Activated CD4-positive, alpha-beta memory T cell treated with anti-CD3 and anti-CD28 coated beads for 36 hours (primary cell): ENCODE measurements at regions not wholly inside any gene's neighbourhood (a gene's known extent, or its start where the extent isn't known, plus 50 kb on each side); places are given as distances from the start of the nearest gene placed in this dataset.

Experiments
- CTCF ChIA-PET: fragments of 350-600 bp; sonication (Branson Sonifier 250); formaldehyde crosslinking; loops from one replicate; lab custom pipeline; 2021; ENCODE audit warnings: antibody characterized with exemption, inconsistent platforms; lab: Charles Lee
- POLR2A ChIA-PET: fragments of 350-600 bp; sonication (Branson Sonifier 250); formaldehyde crosslinking; loops from one replicate; lab custom pipeline; 2021; ENCODE audit warnings: antibody characterized with exemption; lab: Charles Lee
- DNase-seq: peaks from one replicate; pipeline ENCODE4 v3.0.0-alpha.2; 2020
- H3K27ac Mint-ChIP-seq: one replicate; pipeline ENCODE4 v1.8.0; 2021; ENCODE audit warnings: mixed read lengths
- H3K27me3 Mint-ChIP-seq: one replicate; pipeline ENCODE4 v1.8.0; 2021; ENCODE audit warnings: mixed read lengths
- H3K36me3 Mint-ChIP-seq: one replicate; pipeline ENCODE4 v1.8.0; 2021; ENCODE audit warnings: mixed read lengths
- H3K4me1 Mint-ChIP-seq: one replicate; pipeline ENCODE4 v1.8.0; 2021; ENCODE audit warnings: low read depth, mixed read lengths
- H3K4me3 Mint-ChIP-seq: one replicate; pipeline ENCODE4 v1.8.0; 2021; ENCODE audit warnings: mild to moderate bottlenecking, mixed read lengths
- H3K9me3 Mint-ChIP-seq: one replicate; pipeline ENCODE4 v1.8.0; 2021; ENCODE audit warnings: mixed read lengths
- intact Hi-C: fragments of 100-400 bp; cut with micrococcal nuclease; formaldehyde crosslinking; loops from one replicate; pipeline ENCODE4 v1.15.1; 2023

DNA sequence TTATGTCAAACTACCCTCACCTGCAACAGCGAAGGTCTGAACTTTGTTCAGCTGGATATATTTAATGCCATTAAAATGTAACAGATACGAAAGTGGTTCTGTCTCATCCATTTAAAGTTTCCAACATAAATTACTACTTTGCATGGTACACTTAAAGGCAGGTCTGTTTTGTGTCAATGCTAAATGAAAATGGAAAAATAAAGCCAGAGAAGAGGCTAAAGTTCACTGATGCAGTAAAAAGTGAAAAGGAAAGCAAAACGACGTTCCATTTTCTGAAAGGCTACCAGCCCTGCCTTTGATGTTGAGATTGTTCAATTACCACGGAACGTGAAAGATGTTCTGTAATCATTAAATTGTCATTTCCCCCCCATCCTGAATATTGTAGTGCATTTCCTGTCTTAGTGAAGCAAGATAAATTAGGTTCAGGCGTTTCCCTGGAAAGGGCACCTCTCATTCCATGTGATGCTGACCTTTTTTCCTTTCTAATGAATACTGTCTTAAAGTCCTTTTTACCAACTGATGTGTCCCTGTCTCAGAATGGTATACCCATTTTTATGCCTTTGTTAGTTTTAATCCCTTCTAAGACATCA is 334.7 kb upstream of the JAG1 start:
- ChIA-PET CTCF (no interaction called here), POLR2A (no interaction called here)
- no peak for DNase-seq
- no peaks in the 10 kb centered on the region for H3K4me1 Mint-ChIP-seq
- intact Hi-C loops, result no loop called here
- no peak overlapping the region for H3K27ac Mint-ChIP-seq
- H3K36me3 Mint-ChIP-seq, result no peaks in the 10 kb centered on the region
- H3K4me3 Mint-ChIP-seq, result no peak overlapping the region
- no peaks in the 10 kb centered on the region for H3K27me3 Mint-ChIP-seq
- H3K9me3 Mint-ChIP-seq, result no peaks in the 10 kb centered on the region

DNA sequence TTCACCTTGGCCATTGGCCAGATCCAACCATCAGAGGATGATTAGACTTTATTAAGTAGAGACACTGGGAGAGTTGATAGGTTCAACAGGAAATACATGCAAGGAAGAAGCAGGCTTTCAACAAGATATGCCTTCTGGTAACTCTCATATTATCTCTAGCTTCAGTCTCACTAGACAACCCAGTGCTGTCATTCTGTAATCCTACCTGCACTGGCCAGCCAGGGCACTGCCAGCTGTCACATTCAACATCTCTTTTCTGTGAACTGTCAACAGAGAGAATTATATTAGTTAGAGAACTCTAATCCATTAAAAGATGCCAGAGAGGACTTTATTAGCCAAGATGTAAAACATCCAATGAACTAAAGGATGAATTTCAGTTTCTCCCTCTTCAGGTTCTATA is 337.9 kb upstream of the JAG1 start:
- intact Hi-C loops, result no loop called here
- H3K36me3 Mint-ChIP-seq, result no peaks in the 10 kb centered on the region
- ChIA-PET CTCF (no interaction called here), POLR2A (no interaction called here)
- no peak overlapping the region for H3K4me3 Mint-ChIP-seq
- no peaks in the 10 kb centered on the region for H3K27me3 Mint-ChIP-seq
- H3K4me1 Mint-ChIP-seq, result no peaks in the 10 kb centered on the region
- no peak overlapping the region for H3K27ac Mint-ChIP-seq
- H3K9me3 Mint-ChIP-seq, result no peaks in the 10 kb centered on the region
- DNase-seq, result no peak

DNA sequence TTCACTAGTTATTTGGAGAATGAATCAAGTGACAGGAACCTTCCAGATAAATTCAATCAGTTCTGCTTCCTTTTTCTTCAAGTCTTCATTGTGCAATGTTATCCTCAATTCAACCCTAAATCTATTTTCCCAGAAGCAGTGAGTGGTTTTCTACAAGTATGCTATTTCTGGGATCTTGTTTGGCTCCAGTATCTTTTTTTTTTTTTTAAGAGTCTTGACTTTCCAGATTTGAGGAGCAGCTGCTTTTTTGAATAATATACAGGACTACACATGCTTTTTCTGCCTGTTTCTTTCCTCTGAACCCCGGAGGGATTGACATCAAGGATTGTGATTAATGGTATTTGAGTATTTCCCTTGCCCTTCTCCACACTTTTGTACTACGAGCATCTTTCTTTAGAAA is 339.2 kb upstream of the JAG1 start:
- POLR2A ChIA-PET, result no interaction called here
- DNase-seq, result no peak
- Mint-ChIP-seq H3K4me1 (no peaks in the 10 kb centered on the region), H3K36me3 (no peaks in the 10 kb centered on the region), H3K27ac (no peak overlapping the region), H3K4me3 (no peak overlapping the region), H3K9me3 (no peaks in the 10 kb centered on the region), H3K27me3 (no peaks in the 10 kb centered on the region)
- intact Hi-C loops, result no loop called here
- CTCF ChIA-PET, result no interaction called here

DNA sequence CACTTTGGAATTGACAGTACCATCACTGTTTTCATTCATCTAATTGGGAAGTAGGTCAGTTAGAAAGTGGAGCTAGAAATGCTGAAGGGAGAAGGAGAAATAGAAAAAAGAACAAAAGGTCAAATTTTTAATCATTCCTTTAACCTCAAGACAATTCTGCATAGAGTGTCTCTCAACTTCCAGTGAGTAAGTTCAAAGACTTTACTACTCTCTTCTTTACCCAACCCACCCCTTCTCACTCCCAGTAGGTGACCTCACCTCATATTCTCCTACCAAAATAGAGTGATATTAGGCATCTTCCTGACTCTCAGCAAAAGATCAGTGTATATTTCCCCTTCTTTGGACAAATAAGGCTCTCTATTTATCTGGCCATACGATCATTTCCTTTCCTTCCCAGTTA is 340.0 kb upstream of the JAG1 start:
- ChIA-PET POLR2A (no interaction called here), CTCF (no interaction called here)

DNA sequence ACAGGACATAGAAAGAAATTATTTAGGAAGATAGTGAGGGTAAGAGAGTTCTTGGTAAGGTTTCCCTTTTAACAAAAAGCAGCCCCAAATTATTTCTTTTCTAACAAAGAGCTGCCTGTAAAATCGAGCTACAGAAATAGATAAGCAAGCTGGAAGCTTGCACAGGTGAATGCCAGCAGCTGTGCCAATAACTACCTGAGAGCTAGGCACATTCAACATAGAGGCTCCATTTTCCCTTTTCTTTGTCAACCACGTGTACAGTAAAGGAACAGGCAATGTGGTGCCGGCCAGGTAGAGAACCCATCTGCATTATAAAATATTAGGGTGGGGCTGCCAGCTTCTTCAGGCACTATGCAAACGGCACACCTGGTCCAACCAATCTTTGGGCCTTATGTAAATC is 341.6 kb upstream of the JAG1 start:
- CTCF ChIA-PET, result no interaction called here
- POLR2A ChIA-PET, result no interaction called here
- Mint-ChIP-seq H3K36me3 (no peaks in the 10 kb centered on the region), H3K27ac (no peak overlapping the region), H3K4me1 (no peaks in the 10 kb centered on the region), H3K9me3 (no peaks in the 10 kb centered on the region), H3K27me3 (no peaks in the 10 kb centered on the region), H3K4me3 (no peak overlapping the region)
- intact Hi-C loops, result no loop called here
- no peak for DNase-seq

More for the DNA sequence above, 340.0 kb upstream of the JAG1 start:
- no peak overlapping the region for H3K4me3 Mint-ChIP-seq
- intact Hi-C loops, result no loop called here
- no peaks in the 10 kb centered on the region for H3K4me1 Mint-ChIP-seq
- H3K27ac Mint-ChIP-seq, result no peak overlapping the region
- no peak for DNase-seq
- H3K36me3 Mint-ChIP-seq, result no peaks in the 10 kb centered on the region
- no peaks in the 10 kb centered on the region for H3K27me3 Mint-ChIP-seq
- no peaks in the 10 kb centered on the region for H3K9me3 Mint-ChIP-seq

DNA sequence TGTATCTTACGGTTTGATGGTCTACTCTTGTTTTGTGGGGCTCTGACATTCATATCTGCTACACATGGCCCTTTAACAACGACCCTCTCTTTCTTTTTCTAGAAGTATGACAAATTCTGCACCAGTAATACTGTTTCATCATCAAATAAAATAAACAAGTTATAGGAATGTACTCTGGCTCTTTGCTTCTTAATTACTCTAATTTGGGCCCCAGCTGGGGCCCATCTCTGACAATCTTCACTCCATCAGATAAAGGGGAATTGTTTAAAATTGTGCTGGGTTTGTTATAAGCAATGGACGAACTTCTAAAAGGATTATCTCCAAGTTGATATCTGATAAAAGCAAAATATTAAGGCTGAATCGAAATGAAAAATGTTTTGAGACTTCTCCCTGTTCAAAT is 343.6 kb upstream of the JAG1 start:
- no peaks in the 10 kb centered on the region for H3K9me3 Mint-ChIP-seq
- no peaks in the 10 kb centered on the region for H3K27me3 Mint-ChIP-seq
- no peak overlapping the region for H3K4me3 Mint-ChIP-seq
- H3K4me1 Mint-ChIP-seq, result no peaks in the 10 kb centered on the region
- H3K27ac Mint-ChIP-seq, result no peak overlapping the region
- ChIA-PET POLR2A (no interaction called here), CTCF (no interaction called here)
- no peak for DNase-seq
- intact Hi-C loops, result no loop called here
- H3K36me3 Mint-ChIP-seq, result no peaks in the 10 kb centered on the region

DNA sequence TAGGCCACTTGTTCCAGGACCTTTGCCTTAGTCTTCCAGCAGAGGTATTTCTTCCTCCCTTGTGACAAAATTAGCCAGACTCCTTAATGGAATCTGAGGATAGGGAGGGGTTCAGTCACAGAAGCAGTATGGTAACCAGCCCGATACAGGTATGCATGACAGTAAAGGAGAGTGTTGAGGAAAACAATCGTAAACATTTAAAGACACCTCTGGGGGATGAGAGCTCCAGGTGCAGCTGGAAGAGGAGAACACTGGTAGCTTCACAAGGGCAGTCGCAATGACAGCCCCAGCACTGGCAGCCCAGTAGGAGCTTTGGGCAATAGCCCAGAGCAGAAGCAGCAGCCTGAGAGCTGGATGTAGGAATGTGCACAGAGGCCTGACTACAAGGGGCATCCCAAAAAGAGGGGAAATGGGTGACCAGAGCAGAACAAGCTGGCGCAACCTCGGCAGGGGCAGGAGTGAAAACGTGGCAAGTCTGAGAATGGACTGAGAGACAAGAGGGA is 344.9 kb upstream of the JAG1 start:
- no peaks in the 10 kb centered on the region for H3K27me3 Mint-ChIP-seq
- H3K36me3 Mint-ChIP-seq, result no peaks in the 10 kb centered on the region
- H3K4me3 Mint-ChIP-seq, result no peak overlapping the region
- POLR2A ChIA-PET, result no interaction called here
- H3K4me1 Mint-ChIP-seq, result no peaks in the 10 kb centered on the region
- intact Hi-C loops, result no loop called here
- no peak for DNase-seq
- no peak overlapping the region for H3K27ac Mint-ChIP-seq
- CTCF ChIA-PET, result no interaction called here
- H3K9me3 Mint-ChIP-seq, result no peaks in the 10 kb centered on the region

DNA sequence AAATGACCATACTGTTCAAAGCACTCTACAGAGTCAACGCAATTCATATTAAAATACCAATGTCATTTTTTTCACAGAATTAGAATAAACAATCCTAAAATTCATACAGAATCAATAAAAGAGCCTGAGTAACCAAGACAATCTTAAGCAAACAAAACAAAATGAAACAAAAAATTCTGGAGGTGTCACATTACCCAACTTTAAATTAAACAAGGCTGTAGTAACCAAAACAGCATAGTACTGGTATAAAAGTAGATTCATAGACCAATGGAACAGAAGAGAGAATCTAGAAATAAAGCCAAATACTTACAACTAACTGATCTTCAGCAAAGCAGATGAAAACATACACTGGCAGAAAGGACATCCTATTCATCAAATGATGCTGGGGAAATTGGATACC is 346.9 kb upstream of the JAG1 start:
- CTCF ChIA-PET, result no interaction called here
- Mint-ChIP-seq H3K4me1 (no peaks in the 10 kb centered on the region), H3K27me3 (no peaks in the 10 kb centered on the region), H3K4me3 (no peak overlapping the region), H3K36me3 (no peaks in the 10 kb centered on the region), H3K9me3 (no peaks in the 10 kb centered on the region), H3K27ac (no peak overlapping the region)
- intact Hi-C loops, result no loop called here
- DNase-seq, result no peak
- POLR2A ChIA-PET, result no interaction called here

DNA sequence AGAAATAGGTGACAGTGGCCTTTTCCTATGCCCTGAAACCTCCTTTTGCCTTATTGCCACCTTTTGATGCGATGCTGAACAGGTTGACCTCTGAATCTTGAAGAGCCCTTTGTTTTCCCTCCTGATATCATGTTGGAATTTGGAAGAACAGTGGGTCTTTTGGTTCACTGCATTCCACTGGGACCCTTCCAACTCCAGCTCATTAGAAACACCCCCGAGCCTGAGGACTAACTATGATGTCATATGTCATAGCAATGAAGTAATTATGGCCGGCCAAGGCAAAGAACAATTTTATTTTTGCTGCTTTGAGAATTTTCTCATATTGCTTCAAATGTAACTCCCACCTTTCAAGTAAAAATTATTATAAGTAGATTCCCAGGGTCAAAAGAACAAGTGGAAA is 353.4 kb upstream of the JAG1 start:
- Mint-ChIP-seq H3K4me3 (no peak overlapping the region), H3K36me3 (no peaks in the 10 kb centered on the region), H3K9me3 (peaks cover 3% of the 10 kb centered on the region), H3K27me3 (no peaks in the 10 kb centered on the region), H3K4me1 (no peaks in the 10 kb centered on the region), H3K27ac (no peak overlapping the region)
- ChIA-PET POLR2A (no interaction called here), CTCF (no interaction called here)
- intact Hi-C loops, result no loop called here
- no peak for DNase-seq

DNA sequence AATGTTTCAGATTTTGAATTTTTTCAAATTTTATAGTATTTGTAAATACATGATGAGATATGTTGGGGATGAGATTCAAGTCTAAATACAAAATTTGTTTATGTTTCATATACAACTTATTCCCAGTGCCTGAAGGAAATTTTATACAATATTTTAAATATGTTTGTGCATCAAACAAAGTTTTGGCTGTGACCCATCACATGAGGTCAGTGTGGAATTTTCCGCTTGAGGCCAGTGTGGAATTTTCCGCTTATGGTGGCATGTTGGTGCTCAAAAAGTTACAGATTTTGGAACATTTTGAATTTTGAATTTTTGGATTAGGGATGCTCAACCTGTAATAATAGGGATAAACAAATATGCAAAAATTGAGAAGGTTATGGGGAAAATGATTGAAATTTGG is 356.6 kb upstream of the JAG1 start:
- no peak overlapping the region for H3K4me3 Mint-ChIP-seq
- intact Hi-C loops, result no loop called here
- peaks cover 3% of the 10 kb centered on the region for H3K9me3 Mint-ChIP-seq
- ChIA-PET POLR2A (no interaction called here), CTCF (no interaction called here)
- H3K27me3 Mint-ChIP-seq, result no peaks in the 10 kb centered on the region
- no peaks in the 10 kb centered on the region for H3K4me1 Mint-ChIP-seq
- no peaks in the 10 kb centered on the region for H3K36me3 Mint-ChIP-seq
- H3K27ac Mint-ChIP-seq, result no peak overlapping the region
- no peak for DNase-seq

DNA sequence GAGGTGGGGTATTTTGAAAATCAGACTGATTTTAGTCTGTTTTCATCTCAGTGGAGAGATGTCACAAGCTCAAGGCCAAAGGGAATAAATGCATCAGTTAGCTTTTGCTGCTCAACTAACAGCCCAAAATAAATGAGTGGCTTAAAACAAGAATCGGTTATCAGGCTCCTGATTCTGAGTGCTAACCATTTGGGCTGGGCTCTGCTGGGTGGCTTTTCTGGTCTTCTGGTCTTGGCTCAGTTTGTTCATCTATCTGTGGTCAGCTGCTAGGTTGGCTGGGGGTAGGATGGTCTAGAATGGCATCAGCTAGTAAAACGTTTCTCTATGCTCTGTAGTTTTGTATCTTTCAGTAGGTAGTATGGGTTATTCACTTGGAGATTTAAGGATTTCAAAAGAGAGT is 357.5 kb upstream of the JAG1 start:
- Mint-ChIP-seq H3K4me1 (no peaks in the 10 kb centered on the region), H3K9me3 (peaks cover 3% of the 10 kb centered on the region), H3K4me3 (no peak overlapping the region), H3K36me3 (no peaks in the 10 kb centered on the region), H3K27me3 (no peaks in the 10 kb centered on the region), H3K27ac (no peak overlapping the region)
- intact Hi-C loops, result no loop called here
- POLR2A ChIA-PET, result no interaction called here
- DNase-seq, result no peak
- CTCF ChIA-PET, result no interaction called here

DNA sequence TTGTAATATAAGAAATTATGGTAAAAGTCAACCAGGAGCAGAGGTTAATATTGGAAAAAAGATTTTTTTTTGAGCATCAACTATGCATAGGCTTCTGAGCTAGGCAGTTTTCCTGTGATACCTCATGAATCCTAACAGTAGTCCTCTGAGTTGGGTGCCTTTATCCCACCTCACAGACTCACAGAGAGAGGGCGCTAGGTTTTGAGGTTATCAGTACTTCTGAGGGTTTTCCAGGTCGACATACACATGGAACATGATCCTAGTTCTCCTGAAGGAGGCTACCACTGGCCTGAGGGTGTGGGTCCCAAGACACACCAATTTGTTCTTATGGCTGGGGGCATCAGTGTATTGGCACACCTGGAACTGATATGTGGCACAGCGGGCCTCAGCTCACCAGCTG is 358.8 kb upstream of the JAG1 start:
- Mint-ChIP-seq H3K36me3 (no peaks in the 10 kb centered on the region), H3K9me3 (peaks cover 3% of the 10 kb centered on the region), H3K27me3 (no peaks in the 10 kb centered on the region), H3K4me3 (no peak overlapping the region), H3K27ac (no peak overlapping the region), H3K4me1 (no peaks in the 10 kb centered on the region)
- no peak for DNase-seq
- intact Hi-C loops, result no loop called here
- CTCF ChIA-PET, result no interaction called here
- POLR2A ChIA-PET, result no interaction called here

DNA sequence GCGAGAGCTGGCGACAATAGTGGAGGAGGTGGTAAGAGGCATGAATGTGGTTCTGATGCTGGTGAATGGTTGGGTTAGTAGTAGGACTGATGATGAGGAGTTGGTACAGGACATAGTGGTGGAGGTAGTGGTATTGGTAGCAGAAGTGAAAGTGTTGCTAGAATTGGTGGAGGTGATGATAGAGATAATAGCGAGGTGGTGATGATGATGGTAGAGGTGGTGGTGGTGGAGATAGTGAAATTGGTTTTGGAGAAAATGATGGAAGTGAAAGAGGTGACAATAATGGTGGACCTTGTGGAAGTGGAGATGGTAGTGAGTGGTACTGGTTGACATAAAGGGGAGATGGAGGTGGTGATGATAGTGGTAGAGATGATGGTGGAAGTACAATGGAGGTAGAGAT is 360.2 kb upstream of the JAG1 start:
- Mint-ChIP-seq H3K4me1 (no peaks in the 10 kb centered on the region), H3K36me3 (no peaks in the 10 kb centered on the region), H3K27me3 (no peaks in the 10 kb centered on the region), H3K9me3 (peaks cover 3% of the 10 kb centered on the region), H3K4me3 (no peak overlapping the region), H3K27ac (no peak overlapping the region)
- CTCF ChIA-PET, result no interaction called here
- DNase-seq, result no peak
- POLR2A ChIA-PET, result no interaction called here
- intact Hi-C loops, result no loop called here
